BJ (cell line): ENCODE measurements at regions not wholly inside any gene's neighbourhood (a gene's known extent, or its start where the extent isn't known, plus 50 kb on each side); places are given as distances from the start of the nearest gene placed in this dataset.
"Not testable (repeated sequence)": the region's sequence is repeated elsewhere in the genome, so short reads cannot be mapped to it uniquely, and the experiment has no call there.

Experiments
- CTCF ChIA-PET: fragments of 350-600 bp; formaldehyde crosslinking; extraction: SDS; loops from one replicate; lab custom pipeline; 2021; ENCODE audit warnings: antibody characterized with exemption, inconsistent platforms; lab: Yijun Ruan, JAX
- POLR2A ChIA-PET: fragments of 300-600 bp; sonication (Branson Sonifier 250); formaldehyde crosslinking; extraction: SDS; loops from one replicate; lab custom pipeline; 2021; ENCODE audit warnings: antibody characterized with exemption; lab: Charles Lee
- DNase-seq: peaks from one replicate; pipeline ENCODE4 v3.0.0-alpha.2; 2011; ENCODE audit warnings: low read depth
- H3K27me3 ChIP-seq: 2 replicates; pipeline ENCODE4 v1.6.0; 2011; ENCODE audit warnings: low read length; ENCODE audit not compliant: control insufficient read depth, insufficient read depth
- H3K36me3 ChIP-seq: 2 replicates; pipeline ENCODE4 v1.5.1; 2011; ENCODE audit warnings: low read length; ENCODE audit not compliant: control insufficient read depth, insufficient read depth
- H3K4me3 ChIP-seq: 2 replicates; pipeline ENCODE4 v1.5.1; 2011; ENCODE audit warnings: low read depth, mild to moderate bottlenecking, control low read depth, low read length
- TF ChIP-seq, protein P1 (sequence below): IDR thresholded peaks from 2 replicates; pipeline ENCODE4 v1.5.1; 2011; ENCODE audit warnings: low read depth, mild to moderate bottlenecking, control low read depth, inconsistent platforms, low read length, moderate library complexity; ENCODE audit not compliant: insufficient read depth

DNA sequence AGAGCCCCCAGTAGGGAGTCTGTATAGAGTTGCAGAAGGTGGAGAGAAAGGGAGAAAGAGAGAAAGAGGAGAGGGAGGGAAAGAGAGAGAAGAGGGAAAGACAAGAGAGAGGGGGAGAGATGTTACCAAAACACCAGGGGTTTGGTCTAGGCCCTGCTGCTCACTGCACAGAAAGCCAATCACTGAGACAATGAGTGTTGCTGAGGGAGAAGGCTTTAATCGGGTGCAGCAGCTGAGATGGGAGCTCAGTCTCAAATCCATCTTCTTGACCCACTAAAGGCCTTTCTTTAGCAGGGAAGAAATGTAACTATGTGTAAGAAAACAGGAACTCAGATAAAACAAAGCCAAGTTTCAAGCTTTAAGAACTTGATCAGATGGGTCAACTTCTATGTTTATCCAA, 198.2 kb upstream of the FOXK1 start:
- TF ChIP-seq, protein P1, sequence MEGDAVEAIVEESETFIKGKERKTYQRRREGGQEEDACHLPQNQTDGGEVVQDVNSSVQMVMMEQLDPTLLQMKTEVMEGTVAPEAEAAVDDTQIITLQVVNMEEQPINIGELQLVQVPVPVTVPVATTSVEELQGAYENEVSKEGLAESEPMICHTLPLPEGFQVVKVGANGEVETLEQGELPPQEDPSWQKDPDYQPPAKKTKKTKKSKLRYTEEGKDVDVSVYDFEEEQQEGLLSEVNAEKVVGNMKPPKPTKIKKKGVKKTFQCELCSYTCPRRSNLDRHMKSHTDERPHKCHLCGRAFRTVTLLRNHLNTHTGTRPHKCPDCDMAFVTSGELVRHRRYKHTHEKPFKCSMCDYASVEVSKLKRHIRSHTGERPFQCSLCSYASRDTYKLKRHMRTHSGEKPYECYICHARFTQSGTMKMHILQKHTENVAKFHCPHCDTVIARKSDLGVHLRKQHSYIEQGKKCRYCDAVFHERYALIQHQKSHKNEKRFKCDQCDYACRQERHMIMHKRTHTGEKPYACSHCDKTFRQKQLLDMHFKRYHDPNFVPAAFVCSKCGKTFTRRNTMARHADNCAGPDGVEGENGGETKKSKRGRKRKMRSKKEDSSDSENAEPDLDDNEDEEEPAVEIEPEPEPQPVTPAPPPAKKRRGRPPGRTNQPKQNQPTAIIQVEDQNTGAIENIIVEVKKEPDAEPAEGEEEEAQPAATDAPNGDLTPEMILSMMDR: no peak
- no peaks in the 10 kb centered on the region for H3K36me3 ChIP-seq
- CTCF ChIA-PET: no interaction called here
- no peaks in the 10 kb centered on the region for H3K27me3 ChIP-seq
- no peak for DNase-seq
- no peak overlapping the region for H3K4me3 ChIP-seq
- POLR2A ChIA-PET: interaction anchor here (0.6 kb wide), 1 partner anchor 750 kb away, joined by 3 read pairs; no protein-coding TSS in a partner anchor

DNA sequence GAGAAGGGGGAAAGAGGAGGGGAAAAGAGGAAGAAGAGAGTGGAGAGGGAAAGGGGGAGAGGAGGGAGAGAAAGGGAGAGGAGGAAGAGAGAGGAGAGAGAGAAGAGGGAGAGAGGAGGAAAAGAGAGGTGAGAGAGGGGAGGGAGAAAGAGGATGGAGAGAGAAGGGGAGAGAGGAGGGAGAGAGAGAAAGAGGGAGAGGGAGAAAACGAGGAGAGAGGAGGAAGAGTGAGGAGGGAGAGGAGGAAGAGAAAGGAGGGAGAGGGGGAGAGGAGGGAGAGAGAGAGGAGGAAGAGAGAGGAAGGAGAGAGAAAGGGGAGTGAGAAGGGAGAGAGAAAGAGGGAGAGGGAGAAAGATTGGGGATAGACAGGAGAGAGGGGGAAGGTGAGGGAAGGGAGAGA, 197.6 kb upstream of the FOXK1 start:
- TF ChIP-seq, protein P1: no peak
- H3K27me3 ChIP-seq: no peaks in the 10 kb centered on the region
- no peak overlapping the region for H3K4me3 ChIP-seq
- H3K36me3 ChIP-seq: no peaks in the 10 kb centered on the region
- DNase-seq: no peak
- CTCF ChIA-PET: no interaction called here
- POLR2A ChIA-PET: interaction anchor here (0.6 kb wide), 1 partner anchor 751 kb away, joined by 3 read pairs; no protein-coding TSS in a partner anchor

DNA sequence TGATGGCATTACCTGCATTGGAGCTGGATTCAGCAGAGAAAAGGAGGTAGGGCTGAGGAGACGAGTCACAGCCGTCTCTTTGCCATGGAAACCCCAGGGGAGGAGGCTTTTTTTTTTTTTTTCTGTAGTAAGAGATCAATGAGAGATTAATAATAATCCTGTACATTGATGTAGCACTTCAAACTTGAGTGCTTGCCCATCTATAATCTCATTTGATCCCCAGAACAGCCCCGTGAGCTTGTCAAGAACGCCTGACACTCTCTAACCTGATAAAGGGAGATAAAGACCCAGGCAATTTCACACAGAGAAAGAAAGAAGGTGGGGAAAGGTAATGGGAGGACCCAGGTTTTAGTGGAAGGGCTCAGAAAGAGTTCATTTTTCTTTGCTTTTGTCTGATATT, 195.2 kb upstream of the FOXK1 start:
- Histone ChIP-seq H3K27me3 (no peaks in the 10 kb centered on the region), H3K4me3 (no peak overlapping the region), H3K36me3 (no peaks in the 10 kb centered on the region)
- DNase-seq: no peak
- TF ChIP-seq, protein P1: no peak
- POLR2A ChIA-PET: no interaction called here
- CTCF ChIA-PET: no interaction called here

DNA sequence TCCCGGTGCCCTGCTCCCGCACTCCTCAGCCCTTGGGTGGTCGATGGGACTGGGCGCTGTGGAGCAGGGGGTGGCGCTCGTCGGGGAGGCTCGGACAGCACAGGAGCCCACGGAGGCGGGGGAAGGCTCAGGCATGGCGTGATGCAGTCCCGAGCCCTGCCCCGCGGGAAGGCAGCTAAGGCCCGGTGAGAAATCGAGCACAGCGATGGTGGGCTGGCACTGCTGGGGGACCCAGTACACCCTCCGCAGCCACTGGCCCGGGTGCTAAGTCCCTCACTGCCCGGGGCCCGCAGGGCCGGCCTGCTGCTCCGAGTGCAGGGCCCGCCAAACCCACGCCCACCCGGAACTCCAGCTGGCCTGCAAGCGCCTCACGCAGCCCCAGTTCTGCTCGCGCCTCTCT, 185.2 kb upstream of the FOXK1 start:
- H3K36me3 ChIP-seq, H3K27me3 ChIP-seq, POLR2A ChIA-PET, CTCF ChIA-PET, DNase-seq, H3K4me3 ChIP-seq: not testable (repeated sequence)

DNA sequence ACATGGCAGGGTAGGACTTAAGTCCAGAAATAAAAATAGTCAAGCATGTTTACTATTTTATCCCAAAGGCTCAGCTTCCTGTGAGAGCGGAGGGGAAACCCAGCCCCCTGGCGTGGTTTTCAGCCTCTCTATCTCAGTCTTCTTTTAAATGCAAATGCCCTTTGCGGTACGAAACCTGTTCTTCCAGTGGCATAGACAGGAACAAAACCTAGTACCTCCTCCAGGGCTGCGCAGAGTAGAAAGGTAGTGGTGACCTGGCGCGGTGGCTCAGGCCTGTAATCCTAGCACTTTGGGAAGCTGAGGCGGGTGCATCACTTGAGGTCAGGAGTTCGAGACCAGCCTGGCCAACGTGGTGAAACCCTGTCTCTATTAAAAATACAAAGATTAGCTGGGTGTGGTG, 181.3 kb upstream of the FOXK1 start:
- no peak overlapping the region for H3K4me3 ChIP-seq
- H3K36me3 ChIP-seq: no peaks in the 10 kb centered on the region
- no peak for DNase-seq
- ChIA-PET CTCF (no interaction called here), POLR2A (no interaction called here)
- H3K27me3 ChIP-seq: no peaks in the 10 kb centered on the region
- TF ChIP-seq, protein P1: no peak

DNA sequence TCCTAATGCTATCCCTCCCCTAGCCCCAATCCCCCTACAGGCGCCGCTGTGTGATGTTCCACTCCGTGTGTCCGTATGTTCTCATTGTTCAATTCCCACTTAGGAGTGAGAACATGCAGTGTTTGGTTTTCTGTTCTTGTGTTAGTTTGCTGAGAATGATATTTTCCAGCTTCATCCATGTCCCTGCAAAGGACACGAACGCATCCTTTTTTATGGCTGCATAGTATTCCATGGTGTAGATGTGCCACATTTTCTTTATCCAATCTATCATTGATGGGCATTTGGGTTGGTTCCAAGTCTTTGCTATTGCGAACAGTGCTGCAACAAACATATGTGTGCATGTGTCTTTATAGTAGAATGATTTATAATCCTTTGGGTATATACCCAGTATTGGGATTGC, 174.2 kb upstream of the FOXK1 start:
- POLR2A ChIA-PET, CTCF ChIA-PET, DNase-seq, H3K36me3 ChIP-seq, H3K27me3 ChIP-seq, H3K4me3 ChIP-seq: not testable (repeated sequence)
